WTC11 (cell line): ENCODE measurements at regions not wholly inside any gene's neighbourhood (a gene's known extent, or its start where the extent isn't known, plus 50 kb on each side); places are given as distances from the start of the nearest gene placed in this dataset.

Experiments
- ATAC-seq: fragments of 200-7000 bp; cut with Tn5 transposase; 2 replicates; pipeline ENCODE4 v1.10.0; 2021; ENCODE audit warnings: mild to moderate bottlenecking, moderate library complexity
- CTCF ChIA-PET: fragments of 300-600 bp; sonication (Branson Sonifier 250); formaldehyde crosslinking; loops from one replicate; lab custom pipeline; 2021; ENCODE audit warnings: antibody characterized with exemption; lab: Charles Lee
- POLR2A ChIA-PET: fragments of 350-600 bp; sonication (Branson Sonifier 250); formaldehyde crosslinking; loops from one replicate; lab custom pipeline; 2021; ENCODE audit warnings: antibody characterized with exemption; lab: Charles Lee
- DNase-seq: peaks from one replicate; pipeline ENCODE4 v3.0.0; 2021; ENCODE audit warnings: low spot score
- H3K27ac Mint-ChIP-seq: 2 replicates; pipeline ENCODE4 v1.8.0; 2021; ENCODE audit warnings: mixed read lengths
- H3K27me3 Mint-ChIP-seq: 2 replicates; pipeline ENCODE4 v1.8.0; 2021; ENCODE audit warnings: low read depth, mild to moderate bottlenecking, moderate library complexity, mixed read lengths
- H3K36me3 Mint-ChIP-seq: 2 replicates; pipeline ENCODE4 v1.8.0; 2021; ENCODE audit warnings: mixed read lengths
- H3K4me1 Mint-ChIP-seq: 2 replicates; pipeline ENCODE4 v1.8.0; 2022; ENCODE audit warnings: mixed read lengths
- H3K4me3 Mint-ChIP-seq: 2 replicates; pipeline ENCODE4 v1.8.0; 2021; ENCODE audit warnings: mild to moderate bottlenecking, moderate library complexity, mixed read lengths
- H3K9me3 Mint-ChIP-seq: 2 replicates; pipeline ENCODE4 v1.8.0; 2021; ENCODE audit warnings: mixed read lengths
- CBFB ChIP-seq: sonication (generic); formaldehyde crosslinking; IDR thresholded peaks from 2 replicates; pipeline ENCODE4 v1.8.1; 2022; ENCODE audit warnings: mild to moderate bottlenecking, low read depth, missing genetic modification reagents
- ELF4 ChIP-seq: sonication (generic); formaldehyde crosslinking; IDR thresholded peaks from 2 replicates; pipeline ENCODE4 v1.8.1; 2022; ENCODE audit warnings: low read depth, mild to moderate bottlenecking, moderate library complexity, missing genetic modification reagents
- ESRRA ChIP-seq: sonication (generic); formaldehyde crosslinking; IDR thresholded peaks from 2 replicates; pipeline ENCODE4 v1.8.1; 2022; ENCODE audit warnings: mild to moderate bottlenecking, missing genetic modification reagents, borderline replicate concordance
- ETV6 ChIP-seq: sonication (generic); formaldehyde crosslinking; IDR thresholded peaks from 2 replicates; pipeline ENCODE4 v1.8.1; 2022; ENCODE audit warnings: mild to moderate bottlenecking, missing genetic modification reagents
- IRF2 ChIP-seq: sonication (generic); formaldehyde crosslinking; IDR thresholded peaks from 2 replicates; pipeline ENCODE4 v1.8.0; 2022; ENCODE audit warnings: low read depth, missing genetic modification reagents, borderline replicate concordance
- KAT7 ChIP-seq: sonication (generic); formaldehyde crosslinking; IDR thresholded peaks from 2 replicates; pipeline ENCODE4 v1.8.1; 2023; ENCODE audit warnings: missing genetic modification reagents, mild to moderate bottlenecking, borderline replicate concordance
- MXD4 ChIP-seq: fragments of 250-450 bp; sonication (Bioruptor Pico); IDR thresholded peaks from 2 replicates; pipeline ENCODE4 v1.8.0; 2021; ENCODE audit warnings: mild to moderate bottlenecking, moderate library complexity, borderline replicate concordance
- MYBL2 ChIP-seq: sonication (generic); formaldehyde crosslinking; IDR thresholded peaks from 2 replicates; pipeline ENCODE4 v1.8.1; 2023; ENCODE audit warnings: mild to moderate bottlenecking, moderate library complexity, missing genetic modification reagents
- NFE2L1 ChIP-seq: sonication (generic); formaldehyde crosslinking; IDR thresholded peaks from 2 replicates; pipeline ENCODE4 v1.8.1; 2023; ENCODE audit warnings: missing genetic modification reagents
- NFYB ChIP-seq: sonication (generic); formaldehyde crosslinking; conservative IDR thresholded peaks from 2 replicates; pipeline ENCODE4 v1.8.0; 2022; ENCODE audit warnings: low read depth, missing genetic modification reagents
- TEAD1 ChIP-seq: sonication (generic); formaldehyde crosslinking; IDR thresholded peaks from 2 replicates; pipeline ENCODE4 v1.8.0; 2022; ENCODE audit warnings: mild to moderate bottlenecking, missing genetic modification reagents
- TF ChIP-seq, protein P1 (sequence below): sonication (generic); formaldehyde crosslinking; IDR thresholded peaks from 2 replicates; pipeline ENCODE4 v1.8.1; 2022; ENCODE audit warnings: low read depth, missing genetic modification reagents, borderline replicate concordance
- TF ChIP-seq, protein P2 (sequence below): fragments of 250-450 bp; sonication (Bioruptor Pico); IDR thresholded peaks from 2 replicates; pipeline ENCODE4 v1.8.0; 2021; ENCODE audit warnings: mild to moderate bottlenecking
- TF ChIP-seq, protein P3 (sequence below): sonication (generic); formaldehyde crosslinking; IDR thresholded peaks from 2 replicates; pipeline ENCODE4 v1.8.1; 2023; ENCODE audit warnings: mild to moderate bottlenecking, moderate library complexity, missing genetic modification reagents
- TF ChIP-seq, protein P4 (sequence below): sonication (generic); formaldehyde crosslinking; IDR thresholded peaks from 2 replicates; pipeline ENCODE4 v1.8.1; 2023; ENCODE audit warnings: mild to moderate bottlenecking, missing genetic modification reagents
- TF ChIP-seq, protein P5 (sequence below): sonication (generic); formaldehyde crosslinking; IDR thresholded peaks from 2 replicates; pipeline ENCODE4 v1.8.1; 2023; ENCODE audit warnings: mild to moderate bottlenecking, missing genetic modification reagents, moderate library complexity
- TF ChIP-seq, protein P6 (sequence below): sonication (generic); formaldehyde crosslinking; IDR thresholded peaks from 2 replicates; pipeline ENCODE4 v1.8.1; 2022; ENCODE audit warnings: low read depth, mild to moderate bottlenecking, moderate library complexity, missing genetic modification reagents, borderline replicate concordance
- TF ChIP-seq, protein P7 (sequence below): sonication (generic); formaldehyde crosslinking; IDR thresholded peaks from 2 replicates; pipeline ENCODE4 v1.8.1; 2022; ENCODE audit warnings: missing genetic modification reagents, borderline replicate concordance

DNA sequence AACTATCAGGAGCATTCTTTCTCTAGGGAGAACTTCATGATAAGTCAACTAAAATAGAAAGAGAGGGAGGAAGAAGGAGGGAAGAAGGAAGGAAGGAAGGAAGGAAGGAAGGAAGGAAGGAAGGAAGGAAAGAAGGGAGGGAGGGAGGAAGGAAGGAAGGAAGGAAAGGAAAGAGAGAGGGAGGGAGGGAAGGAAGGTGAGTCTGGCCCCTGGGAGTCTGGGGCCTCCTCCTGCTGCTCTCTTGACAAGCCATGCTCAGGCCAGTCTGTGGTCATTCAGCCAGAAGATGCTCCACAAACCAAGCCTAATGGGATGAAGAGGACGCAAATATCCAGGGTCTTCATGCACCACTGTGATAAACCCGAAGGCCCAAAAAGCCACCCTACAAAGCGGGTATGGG, 216.4 kb upstream of the AGAP1 start:
- no peak for ATAC-seq
- H3K36me3 Mint-ChIP-seq = no peaks in the 10 kb centered on the region; the same call in 1 of the 2 replicates
- TF ChIP-seq, protein P1, sequence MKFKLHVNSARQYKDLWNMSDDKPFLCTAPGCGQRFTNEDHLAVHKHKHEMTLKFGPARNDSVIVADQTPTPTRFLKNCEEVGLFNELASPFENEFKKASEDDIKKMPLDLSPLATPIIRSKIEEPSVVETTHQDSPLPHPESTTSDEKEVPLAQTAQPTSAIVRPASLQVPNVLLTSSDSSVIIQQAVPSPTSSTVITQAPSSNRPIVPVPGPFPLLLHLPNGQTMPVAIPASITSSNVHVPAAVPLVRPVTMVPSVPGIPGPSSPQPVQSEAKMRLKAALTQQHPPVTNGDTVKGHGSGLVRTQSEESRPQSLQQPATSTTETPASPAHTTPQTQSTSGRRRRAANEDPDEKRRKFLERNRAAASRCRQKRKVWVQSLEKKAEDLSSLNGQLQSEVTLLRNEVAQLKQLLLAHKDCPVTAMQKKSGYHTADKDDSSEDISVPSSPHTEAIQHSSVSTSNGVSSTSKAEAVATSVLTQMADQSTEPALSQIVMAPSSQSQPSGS (CRISPR knock-in tag) = no peak
- TF ChIP-seq TEAD1 (CRISPR knock-in tag) (no peak), CBFB (CRISPR knock-in tag) (no peak), ESRRA (CRISPR knock-in tag) (no peak), MXD4 (CRISPR knock-in tag) (no peak)
- TF ChIP-seq, all 79 proteins: peak for 0
- Mint-ChIP-seq H3K9me3 (peaks cover 7% of the 10 kb centered on the region; the same call in 1 of the 2 replicates), H3K27ac (no peak overlapping the region), H3K4me1 (peaks cover 10% of the 10 kb centered on the region), H3K27me3 (peaks cover 7% of the 10 kb centered on the region; the same call in 1 of the 2 replicates), H3K4me3 (no peak overlapping the region)
- no peak for DNase-seq
- ChIA-PET CTCF (no interaction called here), POLR2A (no interaction called here)

DNA sequence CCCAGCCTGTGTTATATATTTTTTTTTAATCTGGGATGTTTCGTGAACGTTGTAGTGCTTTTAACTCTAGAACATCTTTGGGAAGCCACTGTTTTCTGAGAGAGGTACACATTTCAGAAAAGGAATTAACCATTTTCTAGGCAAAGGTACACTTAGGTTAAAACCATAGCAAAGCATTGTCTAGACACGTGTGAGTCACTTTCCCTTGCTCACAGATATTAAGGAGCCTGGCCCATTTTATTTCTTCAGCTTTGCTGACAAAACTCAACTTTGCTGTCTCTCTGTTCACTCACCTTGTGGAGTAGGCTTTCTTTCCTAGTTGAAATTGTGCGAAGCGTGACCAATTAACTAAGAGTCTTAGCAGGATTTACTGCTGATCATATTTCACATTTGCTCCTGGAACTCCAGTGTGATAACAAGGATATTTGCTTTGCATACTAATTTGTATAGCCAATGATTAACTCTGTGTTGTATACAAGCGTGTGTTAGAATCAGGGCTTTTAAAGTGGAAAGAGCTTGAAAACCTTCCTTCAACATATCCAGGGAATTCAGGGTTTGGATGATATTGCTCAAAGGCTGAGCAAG, 215.0 kb upstream of the AGAP1 start:
- no peak overlapping the region for H3K27ac Mint-ChIP-seq
- POLR2A ChIA-PET = no interaction called here
- CTCF ChIA-PET = no interaction called here
- TF ChIP-seq, protein P2, sequence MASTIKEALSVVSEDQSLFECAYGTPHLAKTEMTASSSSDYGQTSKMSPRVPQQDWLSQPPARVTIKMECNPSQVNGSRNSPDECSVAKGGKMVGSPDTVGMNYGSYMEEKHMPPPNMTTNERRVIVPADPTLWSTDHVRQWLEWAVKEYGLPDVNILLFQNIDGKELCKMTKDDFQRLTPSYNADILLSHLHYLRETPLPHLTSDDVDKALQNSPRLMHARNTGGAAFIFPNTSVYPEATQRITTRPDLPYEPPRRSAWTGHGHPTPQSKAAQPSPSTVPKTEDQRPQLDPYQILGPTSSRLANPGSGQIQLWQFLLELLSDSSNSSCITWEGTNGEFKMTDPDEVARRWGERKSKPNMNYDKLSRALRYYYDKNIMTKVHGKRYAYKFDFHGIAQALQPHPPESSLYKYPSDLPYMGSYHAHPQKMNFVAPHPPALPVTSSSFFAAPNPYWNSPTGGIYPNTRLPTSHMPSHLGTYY = no peak
- TF ChIP-seq, protein P3, sequence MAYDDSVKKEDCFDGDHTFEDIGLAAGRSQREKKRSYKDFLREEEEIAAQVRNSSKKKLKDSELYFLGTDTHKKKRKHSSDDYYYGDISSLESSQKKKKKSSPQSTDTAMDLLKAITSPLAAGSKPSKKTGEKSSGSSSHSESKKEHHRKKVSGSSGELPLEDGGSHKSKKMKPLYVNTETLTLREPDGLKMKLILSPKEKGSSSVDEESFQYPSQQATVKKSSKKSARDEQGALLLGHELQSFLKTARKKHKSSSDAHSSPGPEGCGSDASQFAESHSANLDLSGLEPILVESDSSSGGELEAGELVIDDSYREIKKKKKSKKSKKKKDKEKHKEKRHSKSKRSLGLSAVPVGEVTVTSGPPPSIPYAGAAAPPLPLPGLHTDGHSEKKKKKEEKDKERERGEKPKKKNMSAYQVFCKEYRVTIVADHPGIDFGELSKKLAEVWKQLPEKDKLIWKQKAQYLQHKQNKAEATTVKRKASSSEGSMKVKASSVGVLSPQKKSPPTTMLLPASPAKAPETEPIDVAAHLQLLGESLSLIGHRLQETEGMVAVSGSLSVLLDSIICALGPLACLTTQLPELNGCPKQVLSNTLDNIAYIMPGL = no peak
- TF ChIP-seq KAT7 (no peak), IRF2 (CRISPR knock-in tag) (no peak), ELF4 (CRISPR knock-in tag) (no peak), MYBL2 (no peak), ETV6 (CRISPR knock-in tag) (no peak), NFYB (CRISPR knock-in tag) (no peak), NFE2L1 (CRISPR knock-in tag) (no peak)
- TF ChIP-seq, protein P4, sequence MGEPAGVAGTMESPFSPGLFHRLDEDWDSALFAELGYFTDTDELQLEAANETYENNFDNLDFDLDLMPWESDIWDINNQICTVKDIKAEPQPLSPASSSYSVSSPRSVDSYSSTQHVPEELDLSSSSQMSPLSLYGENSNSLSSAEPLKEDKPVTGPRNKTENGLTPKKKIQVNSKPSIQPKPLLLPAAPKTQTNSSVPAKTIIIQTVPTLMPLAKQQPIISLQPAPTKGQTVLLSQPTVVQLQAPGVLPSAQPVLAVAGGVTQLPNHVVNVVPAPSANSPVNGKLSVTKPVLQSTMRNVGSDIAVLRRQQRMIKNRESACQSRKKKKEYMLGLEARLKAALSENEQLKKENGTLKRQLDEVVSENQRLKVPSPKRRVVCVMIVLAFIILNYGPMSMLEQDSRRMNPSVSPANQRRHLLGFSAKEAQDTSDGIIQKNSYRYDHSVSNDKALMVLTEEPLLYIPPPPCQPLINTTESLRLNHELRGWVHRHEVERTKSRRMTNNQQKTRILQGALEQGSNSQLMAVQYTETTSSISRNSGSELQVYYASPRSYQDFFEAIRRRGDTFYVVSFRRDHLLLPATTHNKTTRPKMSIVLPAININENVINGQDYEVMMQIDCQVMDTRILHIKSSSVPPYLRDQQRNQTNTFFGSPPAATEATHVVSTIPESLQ (CRISPR knock-in tag) = no peak
- TF ChIP-seq, protein P5, sequence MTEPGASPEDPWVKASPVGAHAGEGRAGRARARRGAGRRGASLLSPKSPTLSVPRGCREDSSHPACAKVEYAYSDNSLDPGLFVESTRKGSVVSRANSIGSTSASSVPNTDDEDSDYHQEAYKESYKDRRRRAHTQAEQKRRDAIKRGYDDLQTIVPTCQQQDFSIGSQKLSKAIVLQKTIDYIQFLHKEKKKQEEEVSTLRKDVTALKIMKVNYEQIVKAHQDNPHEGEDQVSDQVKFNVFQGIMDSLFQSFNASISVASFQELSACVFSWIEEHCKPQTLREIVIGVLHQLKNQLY = no peak
- TF ChIP-seq, protein P6, sequence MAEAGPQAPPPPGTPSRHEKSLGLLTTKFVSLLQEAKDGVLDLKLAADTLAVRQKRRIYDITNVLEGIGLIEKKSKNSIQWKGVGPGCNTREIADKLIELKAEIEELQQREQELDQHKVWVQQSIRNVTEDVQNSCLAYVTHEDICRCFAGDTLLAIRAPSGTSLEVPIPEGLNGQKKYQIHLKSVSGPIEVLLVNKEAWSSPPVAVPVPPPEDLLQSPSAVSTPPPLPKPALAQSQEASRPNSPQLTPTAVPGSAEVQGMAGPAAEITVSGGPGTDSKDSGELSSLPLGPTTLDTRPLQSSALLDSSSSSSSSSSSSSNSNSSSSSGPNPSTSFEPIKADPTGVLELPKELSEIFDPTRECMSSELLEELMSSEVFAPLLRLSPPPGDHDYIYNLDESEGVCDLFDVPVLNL (CRISPR knock-in tag) = no peak
- TF ChIP-seq, protein P7, sequence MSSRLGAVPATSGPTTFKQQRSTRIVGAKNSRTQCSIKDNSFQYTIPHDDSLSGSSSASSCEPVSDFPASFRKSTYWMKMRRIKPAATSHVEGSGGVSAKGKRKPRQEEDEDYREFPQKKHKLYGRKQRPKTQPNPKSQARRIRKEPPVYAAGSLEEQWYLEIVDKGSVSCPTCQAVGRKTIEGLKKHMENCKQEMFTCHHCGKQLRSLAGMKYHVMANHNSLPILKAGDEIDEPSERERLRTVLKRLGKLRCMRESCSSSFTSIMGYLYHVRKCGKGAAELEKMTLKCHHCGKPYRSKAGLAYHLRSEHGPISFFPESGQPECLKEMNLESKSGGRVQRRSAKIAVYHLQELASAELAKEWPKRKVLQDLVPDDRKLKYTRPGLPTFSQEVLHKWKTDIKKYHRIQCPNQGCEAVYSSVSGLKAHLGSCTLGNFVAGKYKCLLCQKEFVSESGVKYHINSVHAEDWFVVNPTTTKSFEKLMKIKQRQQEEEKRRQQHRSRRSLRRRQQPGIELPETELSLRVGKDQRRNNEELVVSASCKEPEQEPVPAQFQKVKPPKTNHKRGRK (CRISPR knock-in tag) = no peak
- H3K27me3 Mint-ChIP-seq = peaks cover 7% of the 10 kb centered on the region; the same call in 1 of the 2 replicates
- peaks cover 7% of the 10 kb centered on the region; the same call in 1 of the 2 replicates for H3K9me3 Mint-ChIP-seq
- ATAC-seq (no peak), DNase-seq (no peak)
- H3K4me3 Mint-ChIP-seq = no peak overlapping the region
- H3K4me1 Mint-ChIP-seq = peaks cover 3% of the 10 kb centered on the region
- H3K36me3 Mint-ChIP-seq = no peaks in the 10 kb centered on the region; the same call in 1 of the 2 replicates
